Skin epidermis (tissue), 12 donors: ENCODE measurements at regions not wholly inside any gene's neighbourhood (a gene's known extent, or its start where the extent isn't known, plus 50 kb on each side); places are given as distances from the start of the nearest gene placed in this dataset.

Experiments used
- H3K27ac ChIP-seq, 21 experiments: fragments of 200-600 bp; sonication (generic) in 11 of 21; one replicate each; pipeline ENCODE4 v1.5.0; 2020; ENCODE audit warnings: mild to moderate bottlenecking in 3 of 21, inconsistent platforms in 2 of 21, moderate library complexity in 2 of 21
- H3K4me3 ChIP-seq, 7 experiments: fragments of 200-600 bp; sonication (generic) in 2 of 7; one replicate each; pipeline ENCODE4 v1.5.0; 2020; ENCODE audit warnings: inconsistent platforms in 2 of 7, mild to moderate bottlenecking in 2 of 7, moderate library complexity in 1 of 7

DNA sequence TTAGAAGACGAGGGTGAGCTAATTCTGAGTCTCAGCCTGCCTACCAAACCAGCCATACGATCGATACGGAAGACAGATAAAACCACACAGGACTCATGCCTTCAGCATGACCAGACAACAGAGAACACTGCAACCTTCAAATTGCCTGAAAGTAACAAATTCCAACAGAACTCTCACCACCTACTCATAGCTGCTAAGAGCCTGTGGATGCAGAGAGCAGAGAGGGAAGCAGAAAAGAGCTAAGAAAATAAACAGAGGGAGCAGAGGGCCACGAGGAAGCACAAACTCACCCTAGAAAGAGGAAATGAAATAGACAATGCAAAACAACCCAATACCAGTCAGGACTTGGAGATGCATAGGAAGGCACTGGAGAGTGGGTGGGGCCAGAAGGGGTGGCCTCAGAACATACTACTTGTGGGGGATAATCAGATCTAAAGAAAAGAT, 86.7 kb upstream of the TAS2R1 start:
- Histone ChIP-seq H3K4me3 (no peak overlapping the region), H3K27ac (no peak overlapping the region)

DNA sequence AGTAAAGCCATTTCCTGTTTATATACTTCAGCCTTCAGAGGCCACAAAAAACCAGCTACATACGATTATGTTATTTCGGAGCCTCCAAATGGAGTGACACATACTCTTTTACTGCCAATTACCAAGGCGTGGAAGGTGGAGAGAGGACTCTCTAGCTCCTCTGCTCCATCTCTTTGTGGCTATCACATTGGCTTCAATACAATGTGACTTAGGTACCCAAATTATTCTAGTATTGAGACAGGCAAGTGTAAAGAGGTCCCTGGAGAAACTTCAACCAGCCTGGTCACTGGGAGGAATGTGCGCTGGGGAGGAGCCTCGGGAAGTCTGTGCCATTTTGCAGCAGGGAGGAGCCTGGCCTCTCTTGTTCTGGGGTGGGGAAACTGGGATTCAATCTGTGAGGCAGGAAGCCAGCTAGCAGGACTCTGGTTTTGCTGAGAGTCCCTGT, 85.8 kb upstream of the TAS2R1 start:
- Histone ChIP-seq H3K4me3 (no peak overlapping the region), H3K27ac (no peak overlapping the region)

DNA sequence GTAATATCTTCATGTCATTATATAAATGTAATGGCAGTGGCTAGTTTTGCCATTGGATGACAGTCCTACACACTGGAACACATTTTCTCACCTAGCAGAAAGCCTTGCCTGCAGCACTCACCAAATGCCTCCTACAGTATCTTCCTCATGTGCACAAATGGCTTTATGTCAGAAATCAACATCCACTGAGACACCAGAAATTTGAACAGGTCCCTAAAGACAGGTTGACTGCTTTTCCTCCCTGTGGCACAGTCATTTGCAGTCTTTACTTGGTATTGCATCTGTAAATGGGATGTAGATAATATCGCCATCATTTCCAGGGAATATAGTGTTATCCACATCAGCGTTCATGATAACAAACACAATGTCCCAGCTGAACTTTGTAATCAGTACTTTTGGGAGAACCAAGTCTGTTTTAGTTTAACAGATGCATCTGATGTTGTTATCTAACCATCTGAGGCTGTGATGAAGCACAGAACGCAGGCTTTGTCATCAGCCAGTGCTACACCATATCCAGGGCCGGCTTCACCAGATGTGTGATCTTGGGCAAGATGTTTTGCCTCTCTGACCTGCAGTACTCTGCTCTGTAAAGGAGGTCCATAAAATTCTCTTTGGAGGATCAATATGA, 83.9 kb upstream of the TAS2R1 start:
- Histone ChIP-seq H3K4me3 (no peak overlapping the region), H3K27ac (no peak overlapping the region)

DNA sequence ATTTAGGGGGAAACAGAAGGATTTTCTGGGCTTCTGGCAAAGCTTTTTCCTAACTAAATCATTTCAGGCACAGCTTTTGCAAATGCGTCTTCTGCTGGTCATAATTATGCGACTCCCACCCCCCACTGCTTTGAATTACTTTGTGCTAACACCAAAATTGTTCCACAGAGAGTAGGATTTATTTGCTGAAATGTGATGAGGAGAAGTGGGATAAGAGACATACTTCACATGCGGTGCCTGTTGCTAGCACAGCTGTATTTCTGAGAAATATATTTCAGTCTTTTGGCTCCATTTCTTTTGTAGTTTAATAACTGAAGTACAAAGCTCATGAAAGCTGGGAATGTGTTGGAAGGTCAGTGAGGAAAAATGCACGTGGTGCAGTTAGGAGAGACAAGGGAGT, 83.2 kb upstream of the TAS2R1 start:
- H3K4me3 ChIP-seq = no peak overlapping the region
- H3K27ac ChIP-seq = no peak overlapping the region

DNA sequence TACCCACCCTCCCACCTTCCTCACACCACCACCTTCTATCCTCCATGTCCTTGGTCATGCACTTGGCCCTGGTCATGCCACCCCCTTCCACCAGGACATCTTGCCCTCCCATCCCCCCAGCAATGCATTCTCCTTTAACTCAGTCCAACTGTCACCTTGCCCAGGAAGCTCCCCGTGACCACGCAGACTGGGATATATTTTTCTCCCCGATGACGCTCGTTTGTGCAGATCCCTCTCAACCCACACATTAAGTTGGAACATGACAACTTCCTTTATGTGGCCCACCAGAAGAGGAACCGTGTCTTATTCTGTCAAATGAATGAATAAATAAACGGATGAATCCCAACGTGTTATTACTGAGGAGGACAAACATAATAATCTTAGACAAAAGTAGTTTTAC, 82.8 kb upstream of the TAS2R1 start:
- H3K27ac ChIP-seq = no peak overlapping the region
- no peak overlapping the region for H3K4me3 ChIP-seq

DNA sequence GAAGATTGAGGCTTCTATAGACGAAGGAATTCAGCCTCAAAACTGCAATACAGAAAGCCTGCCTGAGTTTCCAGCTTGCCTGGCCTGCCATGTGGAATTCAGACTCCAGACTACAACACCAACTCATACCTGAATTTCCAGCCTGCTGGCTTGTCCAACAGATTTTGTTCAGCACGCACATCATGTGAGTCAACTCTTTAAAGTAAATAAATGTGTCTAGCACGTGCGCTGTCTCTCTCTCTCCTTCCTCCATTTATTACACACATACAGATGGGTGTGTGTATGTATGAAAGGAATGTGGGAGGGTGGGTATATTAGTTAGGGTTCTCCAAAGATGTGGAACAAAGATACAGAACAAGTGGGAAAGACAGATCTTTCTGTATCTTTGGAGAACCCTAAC, 82.4 kb upstream of the TAS2R1 start:
- no peak overlapping the region for H3K4me3 ChIP-seq
- H3K27ac ChIP-seq = no peak overlapping the region

DNA sequence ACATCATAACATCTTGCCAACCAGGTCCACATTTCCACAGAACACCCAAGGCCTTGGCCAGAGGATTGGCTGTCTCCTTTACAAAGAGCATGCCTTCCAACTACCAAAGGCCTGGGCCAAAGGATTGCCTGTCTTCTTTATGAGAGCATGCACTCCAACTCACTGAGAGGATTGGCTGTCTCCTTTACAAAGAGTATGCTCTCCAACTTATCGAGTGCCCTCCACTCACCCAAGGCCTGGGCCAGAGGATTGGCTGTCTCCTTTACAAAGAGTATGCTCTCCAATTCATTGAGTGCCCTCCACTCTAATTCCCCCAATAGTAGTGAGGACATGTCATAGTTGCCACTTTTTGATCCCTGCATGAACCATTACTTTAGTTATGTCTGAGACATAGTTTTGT, 79.9 kb upstream of the TAS2R1 start:
- Histone ChIP-seq H3K27ac (no peak overlapping the region), H3K4me3 (no peak overlapping the region)

DNA sequence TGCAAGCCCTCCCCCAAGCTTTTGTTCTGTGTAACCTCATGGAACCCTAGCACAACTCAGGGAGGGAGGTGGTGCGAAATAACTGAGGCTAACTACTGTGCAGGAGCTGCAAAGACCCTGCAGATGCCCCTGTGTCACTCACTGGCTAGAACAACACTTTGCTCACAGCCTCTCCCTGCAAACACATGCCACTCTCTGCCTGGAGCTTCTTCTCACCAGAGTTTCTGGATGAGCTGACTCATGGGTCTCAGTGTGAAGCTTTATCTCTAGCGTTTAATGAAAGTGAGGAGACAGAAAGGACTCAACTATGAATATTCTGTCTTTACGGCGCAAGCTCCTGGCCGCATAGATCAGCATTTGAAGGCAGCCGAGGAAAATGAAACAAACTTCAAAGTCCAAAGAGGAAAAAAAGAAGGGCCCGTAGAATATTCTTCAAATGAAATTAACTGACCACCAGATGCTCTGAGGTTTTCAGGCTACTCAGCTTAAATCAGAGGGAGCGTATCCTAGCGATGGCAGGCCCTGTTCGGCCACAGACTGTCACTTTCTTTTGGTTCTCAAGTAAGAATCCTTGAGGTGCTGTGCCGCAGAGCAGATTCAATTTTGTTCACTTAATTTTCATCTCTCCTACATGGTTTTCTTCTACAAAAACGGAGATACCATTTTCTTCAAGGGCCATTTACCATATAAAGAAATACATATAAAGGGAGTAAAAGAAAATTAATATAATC, 77.7 kb upstream of the TAS2R1 start:
- no peak overlapping the region for H3K27ac ChIP-seq
- no peak overlapping the region for H3K4me3 ChIP-seq

DNA sequence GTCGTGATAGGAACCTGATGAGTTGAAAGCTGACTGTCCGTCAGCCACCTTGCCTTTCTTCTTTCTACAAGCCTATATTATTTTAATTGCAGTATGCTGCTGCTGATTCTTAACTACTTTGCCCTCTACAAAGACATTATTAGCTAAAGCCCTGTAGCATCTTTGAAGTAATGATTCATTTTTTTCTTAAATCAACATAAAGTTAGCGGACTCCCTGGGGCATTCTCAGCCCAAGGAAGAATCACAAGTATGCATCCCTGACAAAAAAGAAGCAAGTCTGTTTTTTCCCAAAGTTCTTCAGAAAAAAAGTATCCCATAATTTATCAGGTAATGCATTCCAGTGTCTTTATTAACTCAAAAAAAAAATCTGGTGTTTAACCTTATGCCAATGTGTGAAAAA, 69.5 kb upstream of the TAS2R1 start:
- H3K27ac ChIP-seq = no peak overlapping the region
- H3K4me3 ChIP-seq = no peak overlapping the region

DNA sequence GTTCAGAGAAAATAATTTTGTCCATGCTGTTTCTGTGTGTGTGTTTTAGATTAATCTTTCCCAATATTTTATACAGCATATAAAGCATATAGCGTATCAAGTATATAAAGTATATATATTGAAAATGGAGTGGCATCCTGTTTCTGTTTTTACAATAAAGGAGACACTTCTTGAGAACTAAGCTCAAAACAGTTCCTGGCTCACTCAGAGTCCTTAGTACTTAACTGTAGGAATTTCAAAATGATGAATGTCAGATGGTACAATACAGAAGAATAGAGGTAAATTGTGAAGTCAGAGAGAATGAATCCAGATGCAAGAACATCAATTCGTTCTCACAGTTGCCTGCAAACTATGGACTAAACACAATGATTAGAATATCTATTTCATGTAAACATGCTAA, 68.7 kb upstream of the TAS2R1 start:
- H3K4me3 ChIP-seq = no peak overlapping the region
- H3K27ac ChIP-seq = no peak overlapping the region

DNA sequence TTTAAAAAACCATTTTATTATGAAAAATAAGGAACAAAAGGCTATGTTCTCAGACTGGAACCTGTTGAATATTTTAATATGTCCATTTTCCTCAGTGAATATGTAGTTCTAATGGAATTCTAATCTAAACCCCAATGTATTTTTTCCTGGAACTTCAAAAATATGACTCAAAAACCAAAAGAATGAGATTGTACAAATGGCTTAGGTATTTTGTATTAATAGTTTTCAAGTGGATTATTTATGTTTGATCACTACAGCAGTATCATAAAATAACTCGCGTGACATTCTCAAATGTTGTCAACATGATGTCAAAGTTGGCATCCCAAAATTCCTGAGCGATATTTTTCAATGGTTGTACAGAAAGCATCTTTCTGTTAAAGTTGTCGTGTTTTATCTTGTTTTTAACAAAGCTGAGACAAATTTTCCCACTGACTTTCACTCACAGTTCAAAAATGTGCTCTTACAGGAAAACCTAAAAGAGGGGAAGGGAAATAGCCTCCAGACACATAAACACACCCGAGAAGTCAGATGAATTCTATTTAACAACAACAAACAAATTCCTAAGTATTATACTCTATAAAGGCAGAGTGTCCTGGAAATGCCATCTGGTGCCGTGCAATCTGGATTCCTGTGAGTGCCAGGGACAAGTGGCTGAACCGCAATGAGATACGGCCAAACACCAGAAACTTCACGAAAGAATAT, 68.1 kb upstream of the TAS2R1 start:
- H3K4me3 ChIP-seq = no peak overlapping the region

DNA sequence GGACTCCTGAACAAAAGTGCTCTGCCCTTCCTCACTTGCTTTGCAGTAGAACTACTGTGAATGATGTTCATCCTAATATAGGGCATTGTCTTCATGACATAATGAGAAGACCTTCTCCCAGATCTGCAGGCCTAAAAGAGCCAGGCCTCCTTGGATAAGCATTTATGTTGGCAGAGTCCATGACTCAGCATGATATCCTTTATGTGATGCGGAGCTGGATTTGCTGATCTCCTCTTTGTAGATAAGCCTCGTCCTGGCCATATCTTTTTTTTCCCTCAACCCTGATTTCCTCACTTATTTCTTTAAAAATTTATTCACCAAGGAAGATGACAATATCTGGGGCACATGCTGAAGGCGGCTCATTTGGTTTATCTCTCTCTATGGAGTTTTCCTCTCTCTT, 62.4 kb upstream of the TAS2R1 start:
- Histone ChIP-seq H3K27ac (no peak overlapping the region), H3K4me3 (no peak overlapping the region)

More for the DNA sequence above, 68.1 kb upstream of the TAS2R1 start:
- peak overlapping the region in 1 of 21 experiments; percentile 8 for H3K27ac ChIP-seq

DNA sequence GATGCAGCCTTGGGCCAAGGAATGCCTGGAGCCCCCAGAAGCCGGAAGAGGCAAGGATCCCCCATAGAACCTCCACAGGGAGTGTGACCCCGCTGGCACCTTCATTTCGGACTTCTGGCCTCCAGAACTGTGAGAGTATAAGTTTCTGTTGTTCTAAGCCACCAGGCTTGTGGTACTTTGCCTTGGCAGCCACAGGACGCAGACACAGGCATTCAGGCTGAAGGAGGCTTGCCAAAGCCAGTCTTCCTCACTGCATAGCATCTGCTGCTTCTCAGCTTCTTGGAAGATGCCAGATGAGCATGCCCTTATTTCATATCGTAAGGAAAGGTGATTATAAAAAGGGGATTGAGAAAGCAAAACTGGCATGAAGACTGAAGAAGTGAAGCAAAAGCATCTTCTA, 61.1 kb upstream of the TAS2R1 start:
- no peak overlapping the region for H3K4me3 ChIP-seq
- no peak overlapping the region for H3K27ac ChIP-seq

DNA sequence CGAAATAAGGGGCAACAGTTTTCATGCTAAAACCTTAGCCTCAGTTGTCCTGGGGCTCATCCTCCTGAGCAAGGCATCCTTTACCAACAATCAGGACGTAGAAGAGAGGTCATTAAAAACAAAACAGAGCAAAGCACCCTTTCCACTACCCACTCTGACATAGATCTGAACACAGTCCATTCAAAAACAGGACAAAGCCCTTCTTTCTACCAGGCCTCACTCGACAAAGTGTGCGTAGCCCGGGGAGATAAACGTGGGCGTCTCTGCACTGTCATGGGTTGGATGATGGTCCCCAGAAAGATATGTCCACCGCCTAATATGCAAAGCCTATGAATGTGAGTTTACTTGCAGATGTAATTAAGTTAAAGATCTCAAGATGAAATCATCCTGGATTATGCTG, 60.6 kb upstream of the TAS2R1 start:
- Histone ChIP-seq H3K27ac (no peak overlapping the region), H3K4me3 (no peak overlapping the region)

DNA sequence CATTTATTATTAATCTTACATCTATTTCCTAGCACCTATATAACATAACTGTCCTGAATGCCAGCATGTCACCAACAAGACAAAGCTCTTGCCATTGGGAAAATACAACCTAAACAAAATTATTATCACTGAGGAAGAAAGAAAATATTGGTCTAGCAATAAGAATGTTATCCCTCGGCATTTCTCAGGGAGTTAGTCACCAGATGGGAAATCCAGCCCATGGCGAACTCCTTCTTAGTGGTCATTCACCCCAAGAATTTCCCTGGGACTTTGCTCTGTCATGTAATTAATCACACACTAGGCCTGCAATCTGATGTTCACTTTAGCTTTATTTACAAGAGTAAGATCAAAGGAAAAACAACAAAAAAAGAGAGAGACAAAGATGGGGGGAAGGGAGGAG, 56.1 kb upstream of the TAS2R1 start:
- Histone ChIP-seq H3K27ac (peak overlapping the region in 1 of 21 experiments; percentile 16), H3K4me3 (no peak overlapping the region)

DNA sequence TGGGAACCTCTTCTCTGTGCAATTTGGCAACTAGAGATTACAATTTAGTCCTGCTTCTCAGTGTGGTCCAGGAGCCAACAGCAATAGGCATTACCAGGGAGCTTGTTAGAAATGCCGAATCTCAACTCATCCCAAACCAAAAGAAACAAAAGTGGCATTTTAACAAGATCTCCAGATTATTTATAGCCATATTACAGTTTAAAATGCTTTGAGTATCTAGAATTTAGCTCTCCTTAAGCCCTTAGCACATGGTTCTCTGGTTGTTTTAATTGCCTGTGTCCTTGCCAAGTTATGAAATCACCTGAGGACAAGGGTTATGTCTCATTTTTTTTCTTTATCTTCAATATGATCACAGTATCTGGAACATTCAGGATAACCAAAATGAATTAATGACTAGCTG, 51.6 kb upstream of the TAS2R1 start:
- Histone ChIP-seq H3K4me3 (no peak overlapping the region), H3K27ac (no peak overlapping the region)
